ENCODE measurements at regions not wholly inside any gene's neighbourhood (a gene's known extent, or its start where the extent isn't known, plus 50 kb on each side); places are given as distances from the start of the nearest gene placed in this dataset.

DNA sequence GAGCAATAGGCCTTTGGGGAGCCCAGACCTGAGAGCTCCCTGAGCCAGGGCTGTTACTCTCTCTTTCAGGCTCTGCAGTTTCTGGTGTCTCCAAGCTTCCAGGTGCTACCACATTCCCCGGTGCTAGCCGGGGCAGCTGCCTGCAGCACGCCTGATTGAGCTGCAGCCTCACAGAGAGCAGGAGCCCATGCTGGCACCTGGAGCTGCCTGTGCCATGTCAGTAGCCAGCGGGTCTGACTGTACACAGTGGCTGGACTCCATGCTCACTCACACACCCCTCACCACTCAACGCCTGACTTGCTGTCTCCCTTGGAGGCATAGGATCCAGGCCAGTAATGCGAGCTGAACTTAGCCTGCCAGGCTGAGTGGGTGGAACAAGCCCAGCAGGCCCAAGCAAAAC, 800.4 kb upstream of the AGA start:
- DNase-seq (ENCODE audit: low read depth in 4 of 4, low spot score in 3 of 4) = no peak

DNA sequence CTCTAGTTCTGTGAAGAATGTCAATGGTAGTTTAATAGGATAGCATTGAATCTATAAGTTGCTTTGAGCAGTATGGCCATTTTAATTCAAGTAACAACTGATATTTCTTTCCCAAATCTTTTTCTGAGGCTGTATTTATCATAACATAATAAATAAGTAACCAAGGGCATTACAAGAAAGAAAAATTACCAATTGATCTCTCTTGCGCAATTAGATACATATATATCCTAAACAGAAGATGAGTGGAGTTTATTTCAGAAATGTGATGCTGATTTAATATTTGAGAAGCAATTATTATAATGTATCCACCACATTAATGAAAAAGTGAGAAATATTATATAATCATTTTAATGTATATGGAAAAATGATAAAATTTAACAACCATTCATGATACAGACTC, 802.5 kb upstream of the AGA start:
- no peak for DNase-seq (ENCODE audit: low read depth in 4 of 4, low spot score in 3 of 4)

DNA sequence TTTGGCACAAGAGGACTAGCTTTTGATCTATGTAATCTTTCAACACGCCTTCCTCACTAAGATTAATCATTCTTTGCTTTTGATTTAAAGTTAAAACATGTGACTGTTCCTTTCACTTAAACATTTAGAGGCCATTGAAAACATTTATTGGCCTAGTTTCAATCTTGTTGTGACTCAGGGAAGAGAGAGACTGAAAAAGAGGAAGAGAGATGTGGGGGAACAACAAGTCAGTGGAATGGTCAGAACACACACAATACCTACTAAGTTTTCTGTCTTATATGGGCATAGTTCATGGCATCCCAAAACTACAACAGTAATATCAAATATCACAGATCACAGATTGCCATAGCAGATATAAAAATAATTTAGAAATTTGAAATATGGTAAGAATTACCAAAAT, 812.9 kb upstream of the AGA start:
- no peak for DNase-seq (ENCODE audit: low read depth in 4 of 4, low spot score in 3 of 4)

DNA sequence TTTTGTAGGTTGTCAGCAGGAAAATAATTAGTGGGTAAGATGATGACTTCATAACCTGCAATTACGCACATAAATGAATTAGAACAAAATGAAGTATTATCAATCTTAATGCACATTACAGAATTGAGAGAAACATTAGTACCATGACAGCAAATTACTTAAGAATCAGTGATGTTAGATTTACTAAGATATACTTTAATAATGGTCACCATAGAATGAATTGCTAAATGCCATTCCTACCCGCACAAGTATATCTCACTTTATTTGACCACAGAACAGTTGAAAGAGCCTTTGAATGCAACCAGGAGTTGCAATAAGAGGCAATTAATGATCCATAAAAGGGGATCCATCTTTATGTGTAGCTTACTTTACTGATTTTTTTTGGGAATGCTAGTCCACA, 816.4 kb upstream of the AGA start:
- no peak for DNase-seq (ENCODE audit: low read depth in 4 of 4, low spot score in 3 of 4)

DNA sequence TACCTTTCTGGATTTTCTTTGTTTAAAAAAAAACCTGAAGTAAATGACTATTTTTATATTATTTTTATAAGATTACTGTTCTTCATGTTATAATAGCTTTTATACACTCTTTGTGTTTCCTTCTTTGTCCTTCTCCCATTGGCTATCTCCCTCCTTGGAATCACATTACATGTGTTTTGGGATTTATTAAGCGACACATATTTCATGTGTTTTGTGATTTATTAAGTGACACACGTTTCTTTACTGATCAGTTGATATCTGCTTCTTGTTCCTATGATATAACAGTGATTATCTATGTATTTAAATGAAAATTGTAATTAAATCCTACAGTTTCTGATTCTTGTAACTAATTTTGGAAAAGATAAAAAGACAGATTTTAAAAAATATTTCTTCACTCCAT, 817.3 kb upstream of the AGA start:
- no peak for DNase-seq (ENCODE audit: low read depth in 4 of 4, low spot score in 3 of 4)

DNA sequence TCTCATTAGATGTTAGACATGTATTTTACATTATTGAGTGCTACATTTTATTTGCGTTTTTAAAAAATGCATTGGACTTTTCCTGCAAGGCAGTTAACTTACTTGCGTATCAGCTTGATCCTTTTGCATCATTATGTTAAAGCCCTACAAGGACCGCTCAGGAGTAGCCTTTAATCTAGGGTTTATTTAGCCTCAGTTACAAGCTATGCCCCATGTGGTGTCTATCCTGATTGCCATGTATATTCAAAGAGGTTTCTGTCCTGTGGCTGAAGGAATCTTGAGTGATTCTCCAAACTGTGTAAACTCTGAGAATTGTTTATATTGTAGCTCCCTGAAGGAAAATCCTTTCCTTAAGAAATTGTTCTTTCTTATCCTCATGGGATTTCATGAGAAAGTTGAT, 821.8 kb upstream of the AGA start:
- DNase-seq (ENCODE audit: low read depth in 4 of 4, low spot score in 3 of 4) = no peak

DNA sequence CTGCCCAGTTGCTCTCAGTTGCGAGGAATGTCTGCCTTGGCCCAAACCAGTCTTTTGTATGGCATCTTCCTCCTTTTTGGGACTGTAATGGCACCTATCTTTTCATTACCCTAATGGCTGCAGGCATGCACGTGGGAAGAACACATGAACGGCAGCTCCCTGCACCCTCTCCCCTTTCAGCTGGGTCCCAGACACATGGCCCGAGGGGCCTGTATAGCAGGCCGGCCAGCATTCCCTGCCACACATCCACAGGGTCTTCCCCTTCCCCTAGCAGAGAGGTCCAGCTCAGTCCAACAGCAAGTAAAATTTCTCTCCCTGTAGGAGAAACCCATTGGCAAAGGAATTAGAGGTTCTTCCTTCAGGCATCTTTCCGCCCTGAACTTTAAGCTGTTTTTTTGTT, 829.1 kb upstream of the AGA start:
- DNase-seq (ENCODE audit: low read depth in 4 of 4, low spot score in 3 of 4) = no peak

DNA sequence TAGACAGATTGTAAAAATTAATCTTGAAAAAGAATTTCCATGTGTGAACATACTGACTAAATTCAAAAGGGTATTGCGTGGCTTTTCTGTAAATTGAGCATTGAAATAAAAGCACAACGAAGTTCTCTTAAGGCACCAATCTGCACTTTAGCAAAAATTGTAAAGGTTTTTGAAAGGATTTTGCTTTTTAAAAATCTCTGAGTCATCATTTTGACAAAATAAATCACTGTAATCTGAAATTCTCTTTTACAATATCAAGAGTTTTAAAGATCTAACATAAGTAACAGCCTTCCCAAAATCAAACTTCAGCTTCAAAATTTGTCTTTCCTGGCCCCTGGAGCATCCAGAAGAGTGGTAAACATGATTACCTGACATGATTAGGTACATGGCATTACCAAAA, 830.9 kb upstream of the AGA start:
- no peak for DNase-seq (ENCODE audit: low read depth in 4 of 4, low spot score in 3 of 4)

DNA sequence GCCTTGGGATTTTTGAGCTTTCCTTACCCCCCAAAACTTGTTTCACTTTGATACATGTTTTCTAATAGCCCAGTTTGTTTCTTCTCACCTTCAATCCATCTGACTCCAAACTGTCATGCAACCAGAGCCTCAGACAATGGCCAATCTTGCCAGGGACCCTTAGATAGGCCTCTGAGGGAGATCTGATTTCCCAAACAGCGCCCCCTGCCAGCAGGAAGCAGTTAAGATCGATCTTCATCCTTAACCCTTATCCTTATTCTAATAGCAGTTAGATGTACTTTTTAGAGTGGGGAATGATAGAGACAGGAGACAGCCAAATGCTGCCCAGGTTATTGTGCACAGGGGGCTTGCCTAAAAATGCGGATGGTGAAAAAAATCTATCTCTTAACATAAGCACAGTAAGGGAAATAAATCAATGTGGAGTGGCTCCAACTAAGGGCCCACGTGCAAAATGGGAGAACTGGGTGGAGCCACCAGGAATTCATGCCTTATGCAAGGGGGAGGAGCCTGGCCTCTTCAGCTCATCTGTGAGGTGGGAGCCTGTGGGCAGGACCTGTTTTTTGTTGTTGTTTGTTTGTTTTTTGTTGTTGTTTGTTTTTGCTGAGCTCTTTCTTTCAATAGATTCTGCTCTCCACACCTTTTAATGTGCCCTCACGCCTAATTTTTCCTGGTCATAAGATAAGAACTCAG, 833.6 kb upstream of the AGA start:
- no peak for DNase-seq (ENCODE audit: low read depth in 4 of 4, low spot score in 3 of 4)

DNA sequence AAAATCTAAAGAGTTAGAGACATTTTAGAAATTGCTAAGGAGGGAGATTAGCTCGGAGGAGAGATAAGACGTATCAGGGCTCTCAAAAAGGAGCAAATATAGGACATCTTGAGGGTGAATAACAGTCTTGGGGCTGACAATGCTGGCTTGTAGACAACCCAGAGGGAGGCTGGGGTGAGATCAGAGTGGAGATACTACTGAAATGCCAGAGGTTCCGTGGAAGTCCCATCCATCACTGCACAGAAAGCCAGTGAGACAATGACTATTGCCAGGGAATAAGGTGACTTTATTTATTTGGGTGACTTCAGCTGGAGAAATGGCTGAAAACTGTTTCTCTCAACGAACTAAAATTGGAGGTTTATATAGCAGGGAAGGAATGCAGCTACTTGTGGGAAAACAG, 838.1 kb upstream of the AGA start:
- no peak for DNase-seq (ENCODE audit: low read depth in 4 of 4, low spot score in 3 of 4)

DNA sequence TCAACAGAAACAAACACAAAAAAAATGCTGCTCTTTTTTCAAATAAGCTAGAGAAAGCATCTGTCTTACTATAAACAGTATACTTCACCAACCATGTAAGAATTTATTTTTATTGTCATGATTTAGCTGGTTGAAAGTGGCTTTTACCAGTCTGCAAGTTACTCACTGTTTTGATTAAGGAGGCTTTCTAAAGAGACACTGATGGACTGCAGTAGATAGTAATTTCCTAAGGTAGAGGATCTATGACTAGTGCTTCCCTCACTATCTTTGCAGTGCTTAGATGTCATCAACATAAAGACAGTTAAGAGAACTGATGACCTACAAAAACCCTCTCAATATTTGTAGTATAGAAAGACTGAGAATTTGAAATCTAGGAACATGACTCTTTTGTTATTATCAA, 846.2 kb upstream of the AGA start:
- no peak for DNase-seq (ENCODE audit: low read depth in 4 of 4, low spot score in 3 of 4)

DNA sequence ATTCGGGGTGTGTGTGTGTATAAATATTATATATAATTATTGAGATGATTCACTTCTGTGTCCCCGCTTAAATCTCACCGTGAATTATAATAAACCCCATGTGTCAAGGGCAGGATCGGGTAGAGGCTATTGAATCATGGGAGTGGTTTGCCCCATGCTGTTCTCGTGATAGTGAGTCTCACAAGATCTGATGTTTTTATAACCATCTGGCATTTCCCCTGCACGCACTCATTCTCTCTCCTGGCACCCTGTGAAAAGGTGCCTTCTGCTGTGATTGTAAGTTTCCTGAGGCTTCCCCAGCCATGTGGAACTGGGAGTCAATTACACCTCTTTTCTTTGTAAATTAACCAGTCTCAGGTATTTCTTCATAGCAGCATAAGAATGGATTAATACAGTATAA, 851.4 kb upstream of the AGA start:
- DNase-seq (ENCODE audit: low read depth in 4 of 4, low spot score in 3 of 4) = no peak

DNA sequence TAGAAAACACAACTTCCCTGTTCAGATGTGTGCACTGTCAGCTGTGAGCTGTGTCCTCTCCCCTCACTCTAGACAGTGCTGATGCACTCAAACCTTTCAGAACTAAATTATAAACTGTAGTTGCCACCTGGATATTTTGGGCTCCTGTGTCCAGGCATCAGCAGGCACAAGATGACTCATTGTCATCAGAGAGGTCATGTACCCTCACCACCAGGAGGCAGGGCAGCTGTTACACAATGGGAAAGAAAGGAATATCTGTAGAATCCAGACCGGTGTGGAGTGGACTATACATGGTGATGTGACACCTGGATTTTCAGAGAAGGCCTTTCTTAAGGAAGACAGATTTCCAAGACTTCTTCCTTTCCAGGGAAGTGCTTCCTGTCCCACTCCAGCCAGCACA, 854.4 kb upstream of the AGA start:
- no peak for DNase-seq (ENCODE audit: low read depth in 4 of 4, low spot score in 3 of 4)

DNA sequence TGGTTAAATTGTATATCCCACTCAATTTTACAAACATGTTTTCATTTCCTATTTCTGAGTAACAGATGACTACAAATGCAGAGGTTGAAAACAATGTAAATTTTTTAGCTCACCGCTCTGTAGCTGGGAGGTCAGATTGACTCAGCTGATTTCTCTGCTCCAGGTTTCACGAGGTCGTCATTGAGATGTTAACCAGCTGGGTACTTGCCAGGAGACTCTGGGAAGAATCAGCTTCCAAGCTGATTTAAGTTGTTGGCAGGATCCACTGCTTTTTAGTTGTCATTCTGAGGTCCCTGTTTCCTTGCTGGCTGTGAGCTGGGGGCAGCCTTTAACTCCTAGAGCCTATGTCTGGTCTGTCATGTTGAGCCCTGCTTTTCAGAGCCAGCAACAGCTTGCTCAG, 864.3 kb upstream of the AGA start:
- DNase-seq (ENCODE audit: low read depth in 4 of 4, low spot score in 3 of 4) = no peak

DNA sequence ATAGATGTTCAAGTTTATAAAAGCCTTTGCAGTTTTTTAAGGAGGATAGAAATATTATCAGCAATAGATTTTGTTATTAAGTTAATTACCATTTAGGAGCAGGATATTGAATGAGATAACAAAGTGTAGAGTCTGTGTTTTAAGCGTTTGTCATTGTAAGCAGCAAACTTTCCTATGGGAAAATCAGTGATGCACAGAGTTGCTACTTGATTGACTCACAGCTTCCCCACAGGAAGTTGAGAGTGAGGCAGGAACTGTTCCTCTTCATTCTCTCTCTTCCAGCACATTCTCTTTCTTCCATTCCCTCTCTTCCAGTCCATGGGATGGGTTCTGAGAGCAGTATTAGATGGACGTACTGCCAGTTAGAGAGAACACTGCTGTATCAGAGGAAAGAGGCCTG, 867.7 kb upstream of the AGA start:
- no peak for DNase-seq (ENCODE audit: low read depth in 4 of 4, low spot score in 3 of 4)

DNA sequence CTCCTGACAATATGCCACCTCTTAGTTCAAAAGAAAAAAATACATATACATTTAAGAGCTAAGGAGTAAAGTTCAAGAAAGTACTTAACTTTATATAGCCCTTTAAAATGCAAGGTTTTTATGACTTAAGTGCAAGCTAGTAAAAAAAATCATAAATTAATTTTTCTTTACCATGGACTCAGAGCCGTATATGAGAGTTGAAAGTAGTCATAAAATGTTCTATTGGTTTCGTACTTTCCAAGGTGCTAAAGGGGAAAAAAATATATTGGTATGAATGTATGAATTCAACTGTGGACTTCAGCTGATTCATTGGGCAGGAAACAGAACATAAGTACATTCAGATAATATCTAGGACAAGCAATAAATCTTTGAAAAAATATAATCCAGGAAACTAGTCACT, 869.8 kb upstream of the AGA start:
- DNase-seq (ENCODE audit: low read depth in 4 of 4, low spot score in 3 of 4) = no peak

DNA sequence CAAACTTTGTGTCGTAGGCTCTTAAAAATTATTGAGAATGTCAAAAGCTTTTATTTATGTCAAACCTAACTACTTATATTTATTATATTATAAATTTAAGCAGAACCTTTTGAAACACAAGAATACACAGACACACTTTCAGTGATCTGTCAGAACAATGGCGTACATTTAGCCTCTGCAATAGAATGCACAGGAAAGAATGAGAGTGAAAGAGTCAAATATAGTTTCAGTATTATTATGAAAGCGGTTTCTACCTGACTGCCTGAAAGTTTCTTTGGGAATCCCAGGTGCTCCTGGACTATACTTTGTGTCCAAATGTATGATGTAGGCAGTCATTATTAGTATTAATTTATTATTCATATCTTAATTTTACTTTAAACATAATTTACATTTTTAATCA, 872.0 kb upstream of the AGA start:
- no peak for DNase-seq (ENCODE audit: low read depth in 4 of 4, low spot score in 3 of 4)

DNA sequence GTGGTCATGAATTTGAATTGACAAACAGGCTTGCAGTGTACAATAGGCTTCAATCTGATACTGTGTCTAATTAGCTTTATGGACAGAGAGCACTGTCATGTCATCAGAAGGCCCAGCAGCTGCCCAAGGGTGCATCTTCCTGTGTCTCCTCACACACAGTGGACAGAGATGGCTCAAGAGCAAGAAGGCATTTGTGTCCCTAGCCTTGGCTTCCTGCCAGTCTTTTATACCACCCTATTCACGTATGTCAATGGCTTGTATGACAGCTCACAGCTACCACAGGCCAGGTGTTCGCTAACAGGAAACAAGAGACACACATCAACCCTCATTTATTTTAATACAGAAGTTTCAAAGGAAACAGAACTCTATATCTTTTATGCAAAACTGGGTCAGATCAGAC, 874.0 kb upstream of the AGA start:
- no peak for DNase-seq (ENCODE audit: low read depth in 4 of 4, low spot score in 3 of 4)

DNA sequence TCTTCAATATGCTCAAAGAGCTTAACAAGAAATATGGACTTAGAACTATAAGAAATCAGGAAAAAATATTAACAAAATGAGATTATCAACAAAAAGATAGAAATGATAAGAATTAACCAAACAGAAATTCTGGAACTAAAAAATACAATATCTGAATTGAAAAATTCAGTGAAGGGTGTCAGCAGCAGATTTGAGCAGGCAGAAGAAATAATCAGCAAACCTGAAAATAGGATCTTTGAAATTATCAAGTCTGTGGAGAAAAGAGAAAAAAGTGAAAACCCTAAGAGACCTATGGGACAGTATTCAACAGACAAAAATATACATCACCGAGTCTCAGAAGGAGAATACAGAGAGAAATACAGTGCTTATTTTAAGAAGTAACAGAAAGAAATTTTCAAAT, 877.8 kb upstream of the AGA start:
- no peak for DNase-seq (ENCODE audit: low read depth in 4 of 4, low spot score in 3 of 4)

DNA sequence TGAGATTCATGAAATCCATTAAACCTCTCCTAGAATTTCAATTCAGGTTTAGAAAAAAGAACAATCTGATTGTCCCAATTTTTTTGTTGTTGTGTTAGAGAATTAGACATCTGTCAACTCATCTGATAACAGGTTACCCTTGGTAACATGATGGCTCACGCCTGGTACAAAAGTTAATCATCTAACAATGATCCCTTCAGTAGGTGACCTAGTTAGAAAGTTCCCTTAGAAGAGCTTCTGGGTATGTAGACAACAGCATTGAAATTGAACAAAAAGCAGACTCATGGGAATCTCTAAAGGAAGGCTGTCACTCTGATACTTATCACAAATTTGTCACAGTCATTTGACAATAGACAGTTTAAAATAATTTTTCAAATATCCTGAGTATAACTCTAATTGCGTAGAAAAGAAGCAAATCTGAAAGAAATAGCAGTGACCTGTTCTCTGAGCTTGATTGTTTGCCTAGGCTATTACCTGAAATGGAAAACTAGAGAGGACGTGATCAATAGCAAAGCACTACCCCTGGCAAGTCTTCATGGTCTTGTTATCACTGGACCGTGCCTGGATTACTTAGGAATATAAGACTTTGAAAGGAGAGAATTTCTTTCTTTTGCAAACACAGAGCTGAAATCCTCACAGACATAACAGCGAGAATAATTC, 880.4 kb upstream of the AGA start:
- DNase-seq (ENCODE audit: low read depth in 4 of 4, low spot score in 3 of 4) = no peak

DNA sequence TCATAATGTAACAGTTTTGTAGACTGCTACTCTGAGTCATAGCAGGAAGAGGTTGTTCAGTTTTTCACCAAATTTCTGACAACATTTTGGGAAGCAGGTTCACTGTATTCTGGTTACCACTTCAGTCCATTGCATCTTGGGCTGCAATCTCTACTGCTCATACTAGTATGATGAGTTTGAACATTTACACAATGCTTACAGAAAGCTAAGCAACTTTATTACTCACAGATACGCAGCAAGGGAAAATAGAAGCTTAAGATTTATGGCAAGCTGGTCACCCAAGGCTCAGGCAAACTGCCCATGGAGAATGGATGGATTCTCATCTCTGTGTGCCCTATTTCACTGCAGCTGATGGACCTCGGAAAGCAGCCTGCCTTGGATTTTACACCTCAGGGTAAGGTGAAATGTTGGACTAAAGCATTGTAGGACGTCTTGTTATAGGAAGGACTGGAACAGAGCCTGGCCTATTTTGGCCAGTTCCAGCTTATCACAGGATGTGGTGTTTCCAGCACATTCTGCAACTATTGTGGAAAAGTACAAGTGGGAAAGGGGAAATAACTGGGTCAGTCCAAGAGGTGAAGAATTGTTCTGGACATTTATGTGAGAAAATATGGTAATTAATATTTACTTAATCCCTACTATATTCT, 887.1 kb upstream of the AGA start:
- DNase-seq (ENCODE audit: low read depth in 4 of 4, low spot score in 3 of 4) = no peak

DNA sequence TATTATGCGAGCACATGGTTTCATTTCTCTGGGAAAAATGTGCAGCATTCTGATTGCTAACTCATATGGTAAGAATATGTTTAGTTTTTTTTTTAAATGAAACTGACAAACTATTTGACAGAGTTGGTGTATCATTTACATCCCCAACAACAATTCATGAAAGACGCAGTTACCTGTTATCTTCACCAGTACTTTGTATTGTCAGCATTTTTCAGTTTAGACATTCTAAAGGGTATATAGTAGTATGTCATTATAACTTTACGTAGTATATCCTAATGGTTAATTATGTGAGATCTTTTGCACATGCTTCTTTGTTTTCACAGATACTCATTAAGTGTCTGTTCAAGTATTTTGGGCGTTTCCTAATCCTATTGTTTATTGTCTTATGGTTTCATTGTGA, 891.1 kb upstream of the AGA start:
- DNase-seq (ENCODE audit: low read depth in 4 of 4, low spot score in 3 of 4) = no peak
